IMR-90 (cell line): ENCODE measurements at regions not wholly inside any gene's neighbourhood (a gene's known extent, or its start where the extent isn't known, plus 50 kb on each side); places are given as distances from the start of the nearest gene placed in this dataset.
A peak's percentile ranks its signal among the peaks of the same experiment; 100 is the strongest.

Experiments
- ATAC-seq: fragments of 200-7000 bp; cut with Tn5 transposase; 2 replicates; pipeline ENCODE4 v1.9.1; 2020; ENCODE audit warnings: low read depth, mild to moderate bottlenecking, moderate library complexity
- BruUV-seq: library from RNA; stranded (reverse); fragments of 400-500 nt; replicated peaks from 2 replicates; lab custom pipeline; 2021; lab: Mats Ljungman, UMichigan
- CTCF ChIA-PET: fragments of 300-600 bp; formaldehyde crosslinking; extraction: SDS; loops from one replicate; lab custom pipeline; 2021; ENCODE audit warnings: antibody characterized with exemption; lab: Yijun Ruan, JAX
- POLR2A ChIA-PET: fragments of 300-600 bp; sonication (Branson Sonifier 250); formaldehyde crosslinking; loops from one replicate; lab custom pipeline; 2022; ENCODE audit warnings: antibody characterized with exemption; ENCODE audit not compliant: unreplicated experiment; lab: Charles Lee
- DNase-seq: peaks from one replicate; pipeline ENCODE4 v3.0.0; 2013
- H2AFZ ChIP-seq: replicated peaks from 2 replicates; pipeline ENCODE3; 2013; ENCODE audit warnings: low read length, mild to moderate bottlenecking; ENCODE audit not compliant: poor library complexity
- H2AK5ac ChIP-seq: 2 replicates; pipeline ENCODE4 v1.6.1; 2013; ENCODE audit warnings: low read depth, low read length, inconsistent platforms
- H2AK9ac ChIP-seq: replicated peaks from 2 replicates; pipeline ENCODE3; 2013; ENCODE audit warnings: mild to moderate bottlenecking, low read depth, low read length, moderate library complexity; ENCODE audit not compliant: poor library complexity
- H2BK120ac ChIP-seq: 2 replicates; pipeline ENCODE4 v1.6.1; 2013; ENCODE audit warnings: low read depth, low read length, inconsistent platforms
- H2BK15ac ChIP-seq: 3 replicates; pipeline ENCODE4 v1.6.1; 2013; ENCODE audit warnings: low read depth, low read length, inconsistent platforms
- H2BK20ac ChIP-seq: 2 replicates; pipeline ENCODE4 v1.6.1; 2013; ENCODE audit warnings: low read depth, mild to moderate bottlenecking, inconsistent platforms, low read length, moderate library complexity
- H2BK5ac ChIP-seq: 2 replicates; pipeline ENCODE4 v1.6.1; 2013; ENCODE audit warnings: mild to moderate bottlenecking, low read depth, low read length, inconsistent platforms; ENCODE audit not compliant: poor library complexity, severe bottlenecking
- H3K14ac ChIP-seq: replicated peaks from 2 replicates; pipeline ENCODE4 v1.6.1; 2013; ENCODE audit warnings: low read depth, low read length, inconsistent platforms
- H3K18ac ChIP-seq: 2 replicates; pipeline ENCODE4 v1.6.1; 2013; ENCODE audit warnings: low read depth, low read length, control low read depth
- H3K23ac ChIP-seq: 2 replicates; pipeline ENCODE4 v1.6.1; 2013; ENCODE audit warnings: low read depth, low read length, inconsistent platforms
- H3K27ac ChIP-seq: 2 replicates; pipeline ENCODE4 v1.5.1; 2013; ENCODE audit warnings: mild to moderate bottlenecking, control low read depth, low read length; ENCODE audit not compliant: insufficient read depth
- H3K27me3 ChIP-seq: 2 replicates; pipeline ENCODE4 v1.6.1; 2013; ENCODE audit warnings: low read length; ENCODE audit not compliant: control insufficient read depth, insufficient read depth
- H3K36me3 ChIP-seq: 2 replicates; pipeline ENCODE4 v1.6.1; 2013; ENCODE audit warnings: low read length, mixed read lengths; ENCODE audit not compliant: control insufficient read depth, insufficient read depth
- H3K4ac ChIP-seq: 2 replicates; pipeline ENCODE4 v1.6.1; 2013; ENCODE audit warnings: low read depth, low read length, inconsistent platforms
- H3K4me1 ChIP-seq: 2 replicates; pipeline ENCODE4 v1.6.1; 2013; ENCODE audit warnings: low read length, mixed read lengths; ENCODE audit not compliant: control insufficient read depth, insufficient read depth
- H3K4me2 ChIP-seq: 2 replicates; pipeline ENCODE4 v1.6.1; 2013; ENCODE audit warnings: low read depth, mild to moderate bottlenecking, control low read depth, low read length, moderate library complexity
- H3K4me3 ChIP-seq: 2 replicates; pipeline ENCODE4 v1.5.1; 2013; ENCODE audit warnings: low read depth, mild to moderate bottlenecking, control low read depth, low read length, moderate library complexity; ENCODE audit not compliant: insufficient read depth
- H3K56ac ChIP-seq: 2 replicates; pipeline ENCODE4 v1.6.1; 2013; ENCODE audit warnings: low read length, inconsistent platforms; ENCODE audit not compliant: insufficient read depth; ENCODE audit errors: extremely low read depth
- H3K79me1 ChIP-seq, 2 experiments: 2 replicates each; pipeline ENCODE4 v1.6.1; 2013; ENCODE audit warnings: low read length in 2 of 2, inconsistent platforms in 1 of 2, low read depth in 1 of 2
- H3K9ac ChIP-seq: 2 replicates; pipeline ENCODE4 v1.6.1; 2013; ENCODE audit warnings: low read depth, low read length, control low read depth
- H3K9me1 ChIP-seq: 2 replicates; pipeline ENCODE4 v1.6.1; 2013; ENCODE audit warnings: low read length, inconsistent platforms; ENCODE audit not compliant: insufficient read depth
- H3K9me3 ChIP-seq: 2 replicates; pipeline ENCODE4 v1.6.1; 2013; ENCODE audit warnings: low read length; ENCODE audit not compliant: control insufficient read depth, insufficient read depth
- H4K20me1 ChIP-seq: 2 replicates; pipeline ENCODE4 v1.6.1; 2013; ENCODE audit warnings: low read length, inconsistent platforms; ENCODE audit not compliant: insufficient read depth
- H4K5ac ChIP-seq: 2 replicates; pipeline ENCODE4 v1.6.1; 2013; ENCODE audit warnings: mild to moderate bottlenecking, low read depth, low read length, control low read depth
- H4K8ac ChIP-seq, 2 experiments: 2 replicates each; pipeline ENCODE4 v1.6.1; 2013; ENCODE audit warnings: low read depth in 2 of 2, low read length in 2 of 2, control low read depth in 1 of 2, inconsistent platforms in 1 of 2
- H4K91ac ChIP-seq: 2 replicates; pipeline ENCODE4 v1.6.1; 2013; ENCODE audit warnings: low read depth, low read length, inconsistent platforms; ENCODE audit not compliant: insufficient read depth
- CTCF ChIP-seq: conservative IDR thresholded peaks from 2 replicates; pipeline ENCODE4 v1.5.1; 2012; ENCODE audit warnings: mild to moderate bottlenecking, low read depth, low read length, improper control_type of control experiment
- dilution Hi-C: fragments of 300-500 bp; cut with HindIII; formaldehyde crosslinking; loops from one replicate; pipeline ENCODE4 v1.14.3; 2018; ENCODE audit warnings: low sequenced_read_pairs; ENCODE audit not compliant: unreplicated experiment
- in situ Hi-C: fragments of 300-500 bp; cut with MboI; formaldehyde crosslinking; loops from 3 replicates; pipeline ENCODE4 v1.14.3; 2019; ENCODE audit warnings: low sequenced_read_pairs, inconsistent platforms, mixed read lengths
- intact Hi-C: fragments of 100-400 bp; cut with micrococcal nuclease; formaldehyde crosslinking; loops from 2 replicates; pipeline ENCODE4 v1.10.0; 2022
- TF ChIP-seq, protein P1 (sequence below): fragments of 150-350 bp; IDR thresholded peaks from 2 replicates; pipeline ENCODE4 v1.6.1; 2017; ENCODE audit warnings: mild to moderate bottlenecking, antibody characterized with exemption, low read length, low read depth

- no peak for ATAC-seq
- Histone ChIP-seq H3K4ac (no peak overlapping the region; the same call in 1 of the 2 replicates), H4K8ac (no peak overlapping the region), H3K23ac (peak overlapping the region; percentile 49; the same call in 1 of the 2 replicates), H3K27ac (no peak overlapping the region), H2BK120ac (no peak overlapping the region), H3K27me3 (no peaks in the 10 kb centered on the region), H3K36me3 (no peaks in the 10 kb centered on the region), H3K4me1 (peaks cover 2% of the 10 kb centered on the region; the same call in 1 of the 2 replicates), H4K5ac (no peak overlapping the region), H2BK5ac (no peak overlapping the region), H4K20me1 (no peaks in the 10 kb centered on the region), H2BK15ac (no peak overlapping the region), H3K9me1 (no peaks in the 10 kb centered on the region), H2AK5ac (no peak overlapping the region), H3K56ac (no peak overlapping the region), H2BK20ac (no peak overlapping the region), H3K4me3 (no peak overlapping the region), H3K14ac (no peak overlapping the region), H3K9me3 (no peaks in the 10 kb centered on the region), H3K4me2 (no peak overlapping the region), H2AFZ (no peak overlapping the region), H4K91ac (no peak overlapping the region), H3K9ac (no peak overlapping the region), H2AK9ac (no peak overlapping the region), H3K18ac (no peak overlapping the region), H3K79me1 (no peaks in the 10 kb centered on the region)
- intact Hi-C loops (no loop called here), in situ Hi-C loops (no loop called here), dilution Hi-C loops (no loop called here)
- ChIA-PET POLR2A (no interaction called here), CTCF (interaction anchor here (0.6 kb wide), 1 partner anchor 42 kb away, joined by 3 read pairs; no protein-coding TSS in a partner anchor)
- no peak for DNase-seq
- TF ChIP-seq CTCF, result no peak
- TF ChIP-seq, protein P1, sequence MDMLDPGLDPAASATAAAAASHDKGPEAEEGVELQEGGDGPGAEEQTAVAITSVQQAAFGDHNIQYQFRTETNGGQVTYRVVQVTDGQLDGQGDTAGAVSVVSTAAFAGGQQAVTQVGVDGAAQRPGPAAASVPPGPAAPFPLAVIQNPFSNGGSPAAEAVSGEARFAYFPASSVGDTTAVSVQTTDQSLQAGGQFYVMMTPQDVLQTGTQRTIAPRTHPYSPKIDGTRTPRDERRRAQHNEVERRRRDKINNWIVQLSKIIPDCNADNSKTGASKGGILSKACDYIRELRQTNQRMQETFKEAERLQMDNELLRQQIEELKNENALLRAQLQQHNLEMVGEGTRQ, result no peak
- BruUV-seq, result no TSS peak
Measured at GRCh38 chr4:125710766-125711165, 396.0 kb downstream of the FAT4 start.
